ENCODE measurements at regions not wholly inside any gene's neighbourhood (a gene's known extent, or its start where the extent isn't known, plus 50 kb on each side); places are given as distances from the start of the nearest gene placed in this dataset.

- no peak for DNase-seq (ENCODE audit: low read depth)
These were observed 398.0 kb downstream of the RAPGEF2 start for GRCh38 chr4:159500861-159501260.

GRCh38 chr4:159503236-159504008, 400.5 kb downstream of the RAPGEF2 start:
- DNase-seq (ENCODE audit: low read depth) = no peak

- DNase-seq (ENCODE audit: low read depth) = no peak
These were observed 401.8 kb downstream of the RAPGEF2 start for GRCh38 chr4:159504684-159505083.

GRCh38 chr4:159505266-159505975, 402.5 kb downstream of the RAPGEF2 start:
- DNase-seq (ENCODE audit: low read depth) = no peak

GRCh38 chr4:159506801-159507517, 404.1 kb downstream of the RAPGEF2 start:
- no peak for DNase-seq (ENCODE audit: low read depth)

GRCh38 chr4:159508917-159509500, 406.1 kb downstream of the RAPGEF2 start:
- DNase-seq (ENCODE audit: low read depth) = no peak

- DNase-seq (ENCODE audit: low read depth) = no peak
These were observed 409.5 kb downstream of the RAPGEF2 start for GRCh38 chr4:159512348-159512747.

GRCh38 chr4:159515314-159516025, 412.6 kb downstream of the RAPGEF2 start:
- no peak for DNase-seq (ENCODE audit: low read depth)

- DNase-seq (ENCODE audit: low read depth) = no peak
These were observed 413.8 kb downstream of the RAPGEF2 start for GRCh38 chr4:159516556-159517140.

GRCh38 chr4:159520074-159520473, 417.2 kb downstream of the RAPGEF2 start:
- DNase-seq (ENCODE audit: low read depth) = no peak

GRCh38 chr4:159526172-159526571, 423.3 kb downstream of the RAPGEF2 start:
- DNase-seq (ENCODE audit: low read depth) = no peak

- no peak for DNase-seq (ENCODE audit: low read depth)
These were observed 431.8 kb downstream of the RAPGEF2 start for GRCh38 chr4:159534655-159535054.

GRCh38 chr4:159538556-159538955, 435.7 kb downstream of the RAPGEF2 start:
- no peak for DNase-seq (ENCODE audit: low read depth)

- DNase-seq (ENCODE audit: low read depth) = no peak
These were observed 437.2 kb downstream of the RAPGEF2 start for GRCh38 chr4:159540038-159540437.

GRCh38 chr4:159540501-159540900, 437.6 kb downstream of the RAPGEF2 start:
- DNase-seq (ENCODE audit: low read depth) = no peak

GRCh38 chr4:159541143-159541542, 438.3 kb downstream of the RAPGEF2 start:
- DNase-seq (ENCODE audit: low read depth) = no peak

GRCh38 chr4:159542296-159542695, 439.4 kb downstream of the RAPGEF2 start:
- DNase-seq (ENCODE audit: low read depth) = no peak

GRCh38 chr4:159543831-159544230, 441.0 kb downstream of the RAPGEF2 start:
- no peak for DNase-seq (ENCODE audit: low read depth)

GRCh38 chr4:159545556-159545955, 442.7 kb downstream of the RAPGEF2 start:
- DNase-seq (ENCODE audit: low read depth) = no peak

GRCh38 chr4:159547645-159548308, 444.9 kb downstream of the RAPGEF2 start:
- no peak for DNase-seq (ENCODE audit: low read depth)

GRCh38 chr4:159549098-159549518, 446.2 kb downstream of the RAPGEF2 start:
- DNase-seq (ENCODE audit: low read depth) = no peak
